HCT116 (cell line): ENCODE measurements at regions not wholly inside any gene's neighbourhood (a gene's known extent, or its start where the extent isn't known, plus 50 kb on each side); places are given as distances from the start of the nearest gene placed in this dataset.

ENCODE experiments used
- ATAC-seq: fragments of 200-7000 bp; cut with Tn5 transposase; 2 replicates; pipeline ENCODE4 v1.9.1; 2020; ENCODE audit warnings: mild to moderate bottlenecking, moderate library complexity
- BruUV-seq: library from RNA; stranded (reverse); fragments of 400-500 nt; replicated peaks from 2 replicates; lab custom pipeline; 2021; lab: Mats Ljungman, UMichigan
- CTCF ChIA-PET: fragments of 300-600 bp; sonication (Branson Sonifier 250); formaldehyde crosslinking; loops from one replicate; lab custom pipeline; 2021; ENCODE audit warnings: antibody characterized with exemption; lab: Charles Lee
- POLR2A ChIA-PET: fragments of 300-600, 350-600 bp; sonication (Branson Sonifier 250); formaldehyde crosslinking; loops from one replicate; lab custom pipeline; 2021; ENCODE audit warnings: antibody characterized with exemption; lab: Charles Lee
- RAD21 ChIA-PET, 2 experiments: fragments of 300-600 bp; sonication (Branson Sonifier 250); formaldehyde crosslinking; loops; one replicate each; lab custom pipeline; 2023; ENCODE audit warnings: low total read pairs in 2 of 2; ENCODE audit not compliant: uncharacterized antibody in 2 of 2, unreplicated experiment in 2 of 2, low non-redundant PET in 1 of 2; lab: Charles Lee
- DNase-seq: peaks from one replicate; pipeline ENCODE4 v3.0.0-alpha.2; 2010; ENCODE audit warnings: low read depth, low spot score
- H2AFZ ChIP-seq: fragments of 200-600 bp; shearing (Covaris generic), sonication (generic); 2 replicates; pipeline ENCODE4 v1.6.1; 2017; ENCODE audit warnings: low read depth, mixed run types, mixed read lengths, antibody characterized with exemption, low read length; ENCODE audit not compliant: poor library complexity, severe bottlenecking
- H3K27ac ChIP-seq: 2 replicates; pipeline ENCODE4 v1.5.1; 2012; ENCODE audit warnings: low read depth, low read length
- H3K27me3 ChIP-seq: fragments of 200-600 bp; sonication (generic); 2 replicates; pipeline ENCODE4 v1.6.1; 2016; ENCODE audit warnings: mixed run types, low read length, mixed read lengths; ENCODE audit not compliant: insufficient read depth
- H3K36me3 ChIP-seq, 2 experiments: fragments of 200-500 bp in 1 of 2; fragments of 200-600 bp in 1 of 2; sonication (Bioruptor generic) in 1 of 2; sonication (generic) in 1 of 2; 2 replicates each; pipeline versions ENCODE4 v1.5.1 to v1.6.1; 2014 to 2016; ENCODE audit warnings: low read length in 2 of 2, inconsistent platforms in 1 of 2, mixed read lengths in 1 of 2, mixed run types in 1 of 2; ENCODE audit not compliant: insufficient read depth in 2 of 2, control insufficient read depth in 1 of 2
- H3K4me1 ChIP-seq, 2 experiments: fragments of 200-600 bp in 1 of 2; sonication (generic) in 1 of 2; 2 replicates each; pipeline versions ENCODE4 v1.5.1 to v1.6.1; 2012 to 2017; ENCODE audit warnings: low read length in 2 of 2, inconsistent platforms in 1 of 2, mild to moderate bottlenecking in 1 of 2, mixed read lengths in 1 of 2, mixed run types in 1 of 2, moderate library complexity in 1 of 2; ENCODE audit not compliant: insufficient read depth in 2 of 2, control insufficient read depth in 1 of 2
- H3K4me2 ChIP-seq: fragments of 200-600 bp; sonication (generic); 2 replicates; pipeline ENCODE4 v1.6.1; 2017; ENCODE audit warnings: mixed run types, low read length, mixed read lengths
- H3K4me3 ChIP-seq, 2 experiments: fragments of 200-600 bp in 1 of 2; sonication (generic) in 1 of 2; replicated peaks in 1 of 2; 2 replicates each; pipeline ENCODE4 v1.5.1; 2011 to 2016; ENCODE audit warnings: low read length in 2 of 2, control low read depth in 1 of 2, low read depth in 1 of 2, mild to moderate bottlenecking in 1 of 2, mixed read lengths in 1 of 2, mixed run types in 1 of 2
- H3K79me2 ChIP-seq: fragments of 200-600 bp; sonication (generic); 2 replicates; pipeline ENCODE4 v1.6.1; 2017; ENCODE audit warnings: mild to moderate bottlenecking, mixed run types, low read length, moderate library complexity, mixed read lengths; ENCODE audit not compliant: insufficient read depth
- H3K9ac ChIP-seq: fragments of 200-600 bp; sonication (generic); 2 replicates; pipeline ENCODE4 v1.6.1; 2016; ENCODE audit warnings: low read length, mixed read lengths
- H3K9me2 ChIP-seq: fragments of 200-600 bp; sonication (generic), shearing (Covaris generic); 2 replicates; pipeline ENCODE4 v1.6.1; 2017; ENCODE audit warnings: mixed run types, mild to moderate bottlenecking, moderate library complexity; ENCODE audit not compliant: insufficient read depth
- H3K9me3 ChIP-seq, 2 experiments: fragments of 200-500 bp in 1 of 2; fragments of 200-600 bp in 1 of 2; sonication (Bioruptor generic) in 1 of 2; sonication (generic) in 1 of 2; 2 replicates each; pipeline ENCODE4 v1.6.1; 2014 to 2017; ENCODE audit warnings: low read length in 2 of 2, mixed read lengths in 2 of 2, inconsistent platforms in 1 of 2, low read depth in 1 of 2, mild to moderate bottlenecking in 1 of 2, mixed run types in 1 of 2, moderate library complexity in 1 of 2; ENCODE audit not compliant: control insufficient read depth in 1 of 2, insufficient read depth in 1 of 2
- H4K20me1 ChIP-seq: fragments of 200-600 bp; sonication (generic), shearing (Covaris generic); 2 replicates; pipeline ENCODE4 v1.6.1; 2017; ENCODE audit warnings: mixed run types, mild to moderate bottlenecking, moderate library complexity; ENCODE audit not compliant: insufficient read depth
- CBX3 ChIP-seq: IDR thresholded peaks from 2 replicates; pipeline ENCODE4 v1.6.1; 2012; ENCODE audit warnings: low read depth
- CEBPB ChIP-seq: IDR thresholded peaks from 2 replicates; pipeline ENCODE4 v1.6.1; 2012; ENCODE audit warnings: low read depth
- EGR1 ChIP-seq: IDR thresholded peaks from 2 replicates; pipeline ENCODE4 v1.6.1; 2012; ENCODE audit warnings: low read depth
- ELF1 ChIP-seq: IDR thresholded peaks from 2 replicates; pipeline ENCODE4 v1.6.1; 2012; ENCODE audit warnings: low read depth, borderline replicate concordance
- EZH2phosphoT487 ChIP-seq: fragments of 200-600 bp; IDR thresholded peaks from 2 replicates; pipeline ENCODE4 v1.6.1; 2018; ENCODE audit warnings: antibody characterized with exemption, borderline replicate concordance
- POLR2A ChIP-seq: IDR thresholded peaks from 2 replicates; pipeline ENCODE4 v1.7.0; 2011; ENCODE audit warnings: borderline replicate concordance; ENCODE audit not compliant: insufficient read depth, insufficient read length; ENCODE audit errors: extremely low read depth
- POLR2AphosphoS5 ChIP-seq: IDR thresholded peaks from 2 replicates; pipeline ENCODE4 v1.6.1; 2011; ENCODE audit warnings: mild to moderate bottlenecking, low read depth, low read length, moderate library complexity
- SIN3A ChIP-seq: IDR thresholded peaks from 2 replicates; pipeline ENCODE4 v1.6.1; 2012; ENCODE audit warnings: low read depth
- SRF ChIP-seq: IDR thresholded peaks from 2 replicates; pipeline ENCODE4 v1.6.1; 2012; ENCODE audit warnings: low read depth
- YY1 ChIP-seq: IDR thresholded peaks from 2 replicates; pipeline ENCODE4 v1.6.1; 2011; ENCODE audit warnings: low read length, low read depth, moderate library complexity, mild to moderate bottlenecking; ENCODE audit not compliant: insufficient replicate concordance; ENCODE audit errors: extremely low read depth
- intact Hi-C: fragments of 100-400 bp; cut with micrococcal nuclease; formaldehyde crosslinking; loops from 2 replicates; pipeline ENCODE4 v1.10.0; 2022
- TF ChIP-seq, protein P1 (sequence below): IDR thresholded peaks from 2 replicates; pipeline ENCODE4 v1.6.1; 2012
- TF ChIP-seq, protein P2 (sequence below): IDR thresholded peaks from 2 replicates; pipeline ENCODE4 v1.6.1; 2012
- TF ChIP-seq, protein P3 (sequence below): IDR thresholded peaks from 2 replicates; pipeline ENCODE4 v1.6.1; 2011; ENCODE audit warnings: mild to moderate bottlenecking, low read length, moderate library complexity; ENCODE audit not compliant: insufficient replicate concordance; ENCODE audit errors: extremely low read depth

DNA sequence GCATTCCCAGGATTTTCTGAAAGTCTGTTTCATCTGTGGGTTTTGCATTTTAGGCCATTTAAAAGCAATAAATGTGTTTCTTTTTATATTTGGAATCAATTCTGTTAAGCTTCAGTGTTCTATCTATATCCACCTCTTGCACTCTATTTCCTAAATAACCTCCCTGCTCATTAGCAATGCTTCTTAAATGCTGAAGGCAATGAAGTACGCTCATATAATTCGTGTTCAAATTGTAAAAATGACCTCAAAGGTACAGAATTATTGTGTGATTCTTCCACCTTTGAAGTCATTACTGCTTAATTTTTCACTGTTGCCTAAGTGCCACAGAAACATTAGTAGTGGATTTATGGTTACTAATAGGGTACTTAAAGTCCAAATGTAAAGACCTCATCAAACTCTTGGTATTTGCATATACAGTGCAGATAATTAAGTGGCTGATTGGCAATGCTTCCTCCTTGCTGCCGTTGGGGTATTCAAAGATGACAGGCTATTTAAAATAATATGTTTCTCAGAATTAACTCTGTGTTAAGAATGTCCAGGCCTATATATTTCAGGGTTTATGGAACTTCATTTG lies 730.8 kb downstream of the TECRL start:
- ChIA-PET POLR2A (no interaction called here), CTCF (no interaction called here), RAD21 (no interaction called here)
- no TSS peak for BruUV-seq
- Histone ChIP-seq H3K9me2 (no peaks in the 10 kb centered on the region), H2AFZ (no peak overlapping the region), H3K4me1 (no peaks in the 10 kb centered on the region), H3K27me3 (no peaks in the 10 kb centered on the region), H3K9me3 (peaks cover 12 to 20% of the 10 kb centered on the region in 2 experiments; a peak in 3 of 4 replicates), H4K20me1 (no peaks in the 10 kb centered on the region), H3K4me2 (no peak overlapping the region), H3K4me3 (no peak overlapping the region), H3K79me2 (no peaks in the 10 kb centered on the region), H3K27ac (no peak overlapping the region), H3K36me3 (no peaks in the 10 kb centered on the region), H3K9ac (no peak overlapping the region)
- ATAC-seq (no peak), DNase-seq (no peak)
- intact Hi-C loops, result no loop called here
- TF ChIP-seq ELF1, result no peak
- TF ChIP-seq, protein P1, sequence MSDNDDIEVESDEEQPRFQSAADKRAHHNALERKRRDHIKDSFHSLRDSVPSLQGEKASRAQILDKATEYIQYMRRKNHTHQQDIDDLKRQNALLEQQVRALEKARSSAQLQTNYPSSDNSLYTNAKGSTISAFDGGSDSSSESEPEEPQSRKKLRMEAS, result no peak

DNA sequence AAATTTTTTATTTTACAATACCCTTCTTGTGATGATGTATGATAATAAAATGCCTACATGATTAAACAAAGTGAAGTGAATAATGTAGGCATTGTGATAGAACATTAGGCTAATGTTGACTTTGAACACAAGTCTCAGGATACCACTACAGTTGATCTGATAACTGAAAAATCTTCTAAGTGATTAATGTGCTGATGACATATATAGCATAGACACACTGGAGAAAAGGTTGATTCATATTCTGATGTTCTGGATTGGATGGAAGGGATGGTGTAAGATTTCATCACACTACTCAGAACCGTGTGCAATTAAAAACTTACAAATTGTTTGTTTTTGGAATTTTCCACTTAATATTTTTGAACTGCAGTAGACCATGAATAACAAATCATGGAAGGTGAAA lies 738.5 kb downstream of the TECRL start:
- no peak for ATAC-seq
- Histone ChIP-seq H4K20me1 (no peaks in the 10 kb centered on the region), H3K27ac (no peak overlapping the region), H3K27me3 (no peaks in the 10 kb centered on the region), H3K4me3 (no peak overlapping the region), H3K79me2 (no peaks in the 10 kb centered on the region), H3K9me2 (no peaks in the 10 kb centered on the region), H3K36me3 (no peaks in the 10 kb centered on the region), H3K4me2 (no peak overlapping the region), H3K9me3 (peaks cover 11 to 20% of the 10 kb centered on the region in 2 experiments; a peak in 2 of 4 replicates), H3K4me1 (no peaks in the 10 kb centered on the region), H3K9ac (no peak overlapping the region), H2AFZ (no peak overlapping the region)
- ChIA-PET RAD21 (no interaction called here), CTCF (no interaction called here), POLR2A (no interaction called here)
- no peak for DNase-seq
- no peak for TF ChIP-seq CEBPB
- TF ChIP-seq, protein P2, sequence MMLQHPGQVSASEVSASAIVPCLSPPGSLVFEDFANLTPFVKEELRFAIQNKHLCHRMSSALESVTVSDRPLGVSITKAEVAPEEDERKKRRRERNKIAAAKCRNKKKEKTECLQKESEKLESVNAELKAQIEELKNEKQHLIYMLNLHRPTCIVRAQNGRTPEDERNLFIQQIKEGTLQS, result no peak
- no peak for TF ChIP-seq EZH2phosphoT487
- no peak for TF ChIP-seq SRF
- no peak for TF ChIP-seq CBX3
- TF ChIP-seq SIN3A, result no peak
- TF ChIP-seq POLR2AphosphoS5, result no peak
- TF ChIP-seq, protein P3, sequence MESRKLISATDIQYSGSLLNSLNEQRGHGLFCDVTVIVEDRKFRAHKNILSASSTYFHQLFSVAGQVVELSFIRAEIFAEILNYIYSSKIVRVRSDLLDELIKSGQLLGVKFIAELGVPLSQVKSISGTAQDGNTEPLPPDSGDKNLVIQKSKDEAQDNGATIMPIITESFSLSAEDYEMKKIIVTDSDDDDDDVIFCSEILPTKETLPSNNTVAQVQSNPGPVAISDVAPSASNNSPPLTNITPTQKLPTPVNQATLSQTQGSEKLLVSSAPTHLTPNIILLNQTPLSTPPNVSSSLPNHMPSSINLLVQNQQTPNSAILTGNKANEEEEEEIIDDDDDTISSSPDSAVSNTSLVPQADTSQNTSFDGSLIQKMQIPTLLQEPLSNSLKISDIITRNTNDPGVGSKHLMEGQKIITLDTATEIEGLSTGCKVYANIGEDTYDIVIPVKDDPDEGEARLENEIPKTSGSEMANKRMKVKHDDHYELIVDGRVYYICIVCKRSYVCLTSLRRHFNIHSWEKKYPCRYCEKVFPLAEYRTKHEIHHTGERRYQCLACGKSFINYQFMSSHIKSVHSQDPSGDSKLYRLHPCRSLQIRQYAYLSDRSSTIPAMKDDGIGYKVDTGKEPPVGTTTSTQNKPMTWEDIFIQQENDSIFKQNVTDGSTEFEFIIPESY, result no peak
- no peak for TF ChIP-seq EGR1
- TF ChIP-seq YY1, result no peak
- no peak for TF ChIP-seq ELF1
- no peak for TF ChIP-seq POLR2A
- BruUV-seq, result no TSS peak
- intact Hi-C loops, result no loop called here
